Natural killer cell (primary cell): ENCODE measurements at regions not wholly inside any gene's neighbourhood (a gene's known extent, or its start where the extent isn't known, plus 50 kb on each side); places are given as distances from the start of the nearest gene placed in this dataset.

Experiments used
- ATAC-seq, 3 donors: fragments of 150-1000 bp in 2 of 3; fragments of 200-7000 bp in 1 of 3; cut with Tn5 transposase; 1 replicate in 1 of 3; 2 replicates in 2 of 3; pipeline ENCODE4 v1.10.0; 2021; ENCODE audit warnings: mild to moderate bottlenecking in 2 of 3, moderate library complexity in 2 of 3
- DNase-seq, 2 donors: peaks; one replicate each; pipeline versions ENCODE4 v3.0.0 to v3.0.0-alpha.2; 2013 to 2021; ENCODE audit warnings: mixed read lengths in 1 of 2
- H3K27ac ChIP-seq: one replicate; pipeline ENCODE4 v1.5.1; 2013; ENCODE audit warnings: mild to moderate bottlenecking, low read length
- H3K27me3 ChIP-seq: one replicate; pipeline ENCODE4 v1.6.1; 2013; ENCODE audit warnings: low read length; ENCODE audit not compliant: control insufficient read depth, insufficient read depth
- H3K36me3 ChIP-seq: one replicate; pipeline ENCODE4 v1.6.1; 2013; ENCODE audit warnings: low read length; ENCODE audit not compliant: control insufficient read depth, insufficient read depth
- H3K4me1 ChIP-seq: one replicate; pipeline ENCODE4 v1.6.1; 2013; ENCODE audit warnings: low read length; ENCODE audit not compliant: control insufficient read depth, insufficient read depth
- H3K4me3 ChIP-seq: one replicate; pipeline ENCODE4 v1.5.1; 2013; ENCODE audit warnings: low read length
- H3K9me3 ChIP-seq: one replicate; pipeline ENCODE4 v1.6.1; 2013; ENCODE audit warnings: low read length; ENCODE audit not compliant: control insufficient read depth, insufficient read depth
- H3K27ac Mint-ChIP-seq, 2 donors: one replicate each; pipeline ENCODE4 v1.8.0; 2022; ENCODE audit warnings: mild to moderate bottlenecking in 2 of 2, mixed read lengths in 2 of 2, moderate library complexity in 1 of 2
- H3K27me3 Mint-ChIP-seq, 2 donors: one replicate each; pipeline ENCODE4 v1.8.0; 2022; ENCODE audit warnings: low read depth in 2 of 2, mixed read lengths in 2 of 2
- H3K36me3 Mint-ChIP-seq: one replicate; pipeline ENCODE4 v1.8.0; 2022; ENCODE audit warnings: mixed read lengths
- H3K4me1 Mint-ChIP-seq, 2 donors: one replicate each; pipeline ENCODE4 v1.8.0; 2022; ENCODE audit warnings: mixed read lengths in 2 of 2
- H3K4me3 Mint-ChIP-seq: one replicate; pipeline ENCODE4 v1.8.0; 2022; ENCODE audit warnings: mild to moderate bottlenecking, moderate library complexity, mixed read lengths
- H3K9me3 Mint-ChIP-seq, 2 donors: one replicate each; pipeline ENCODE4 v1.8.0; 2022; ENCODE audit warnings: mixed read lengths in 2 of 2
- CTCF ChIP-seq: fragments of 200-600 bp; IDR thresholded peaks from one replicate; pipeline ENCODE4 v1.8.0; 2022; ENCODE audit warnings: antibody characterized with exemption
- WGBS: methylation state at CpG from one replicate; pipeline ENCODE4 v1.1.7; 2013; ENCODE audit warnings: missing lambda C conversion rate; ENCODE audit not compliant: insufficient coverage; 5-methylcytosine and 5-hydroxymethylcytosine counted together
- intact Hi-C: fragments of 100-400 bp; cut with micrococcal nuclease; formaldehyde crosslinking; loops from one replicate; pipeline ENCODE4 v1.14.2; 2022

DNA sequence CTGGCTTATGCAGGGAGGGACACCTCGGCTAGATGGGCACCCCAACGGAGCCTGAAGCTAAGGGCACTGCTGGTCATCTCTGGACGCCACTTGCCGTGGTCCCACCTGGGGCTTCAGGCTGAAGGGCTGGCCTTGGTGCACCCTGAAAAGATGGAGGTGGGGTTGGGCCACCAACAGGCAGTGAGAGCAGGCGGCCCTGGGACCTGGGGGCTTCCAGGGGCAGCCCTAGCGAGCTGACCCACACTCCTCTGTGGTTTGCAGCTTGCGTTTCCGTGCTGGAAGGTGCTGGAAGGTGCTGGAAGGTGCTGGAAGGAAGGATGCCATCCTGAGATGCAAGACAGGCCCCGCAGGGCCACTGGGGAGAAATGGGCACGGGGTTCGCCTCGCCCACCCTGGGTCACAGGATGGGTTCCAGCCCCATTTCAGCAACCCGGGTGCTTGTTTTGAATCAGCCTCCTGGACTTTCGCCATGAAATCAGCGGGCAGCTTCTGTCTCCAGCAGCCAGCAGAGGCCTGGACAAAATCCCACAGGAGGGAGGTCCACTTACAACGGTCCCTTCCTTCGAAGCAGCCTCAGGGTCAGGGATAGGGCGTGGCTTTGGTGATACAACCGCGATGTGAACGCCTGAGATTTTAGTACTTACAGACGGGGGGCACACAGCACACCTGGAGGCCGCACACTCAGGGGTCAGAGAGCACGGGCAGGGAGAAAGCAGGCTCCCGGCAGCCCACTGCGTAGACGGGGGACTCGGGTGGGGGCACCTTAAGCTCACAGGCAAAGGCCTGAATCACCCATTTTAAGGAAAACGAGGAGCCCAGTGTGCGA, 303.1 kb upstream of the IRX4 start:
- H3K27ac ChIP-seq: no peak overlapping the region
- Mint-ChIP-seq H3K27me3 (no peaks in the 10 kb centered on the region), H3K4me1 (no peaks in the 10 kb centered on the region), H3K4me3 (no peak overlapping the region), H3K9me3 (no peaks in the 10 kb centered on the region), H3K27ac (no peak overlapping the region), H3K36me3 (no peaks in the 10 kb centered on the region)
- H3K4me3 ChIP-seq: no peak overlapping the region
- H3K9me3 ChIP-seq: no peaks in the 10 kb centered on the region
- 85% methylated on average over 30 of the region's 30 CpGs for WGBS
- DNase-seq (no peak), ATAC-seq (no peak)
- intact Hi-C loops: no loop called here
- TF ChIP-seq CTCF: no peak
- H3K36me3 ChIP-seq: no peaks in the 10 kb centered on the region
- no peaks in the 10 kb centered on the region for H3K27me3 ChIP-seq
- no peaks in the 10 kb centered on the region for H3K4me1 ChIP-seq

GRCh38 chr5:2184563-2185540, 302.1 kb upstream of the IRX4 start:
- H3K27ac ChIP-seq: no peak overlapping the region
- Mint-ChIP-seq H3K36me3 (no peaks in the 10 kb centered on the region), H3K27ac (no peak overlapping the region), H3K4me1 (no peaks in the 10 kb centered on the region), H3K27me3 (no peaks in the 10 kb centered on the region), H3K4me3 (no peak overlapping the region), H3K9me3 (no peaks in the 10 kb centered on the region)
- TF ChIP-seq CTCF: no peak
- ATAC-seq: no peak
- H3K4me1 ChIP-seq: no peaks in the 10 kb centered on the region
- DNase-seq: no peak
- H3K9me3 ChIP-seq: no peaks in the 10 kb centered on the region
- H3K27me3 ChIP-seq: no peaks in the 10 kb centered on the region
- H3K4me3 ChIP-seq: no peak overlapping the region
- 87% methylated on average over 10 of the region's 12 CpGs for WGBS
- intact Hi-C loops: no loop called here
- no peaks in the 10 kb centered on the region for H3K36me3 ChIP-seq

GRCh38 chr5:2184026-2184366, 301.3 kb upstream of the IRX4 start:
- H3K27ac Mint-ChIP-seq: no peak overlapping the region
- intact Hi-C loops: no loop called here
- Histone ChIP-seq H3K36me3 (no peaks in the 10 kb centered on the region), H3K27me3 (no peaks in the 10 kb centered on the region), H3K4me1 (no peaks in the 10 kb centered on the region), H3K4me3 (no peak overlapping the region), H3K9me3 (no peaks in the 10 kb centered on the region), H3K27ac (no peak overlapping the region)
- no peak overlapping the region for H3K4me3 Mint-ChIP-seq
- ATAC-seq: no peak
- no peaks in the 10 kb centered on the region for H3K9me3 Mint-ChIP-seq
- no peaks in the 10 kb centered on the region for H3K4me1 Mint-ChIP-seq
- 44% methylated on average over 5 of the region's 5 CpGs for WGBS
- DNase-seq: no peak
- no peaks in the 10 kb centered on the region for H3K36me3 Mint-ChIP-seq
- no peak for TF ChIP-seq CTCF
- no peaks in the 10 kb centered on the region for H3K27me3 Mint-ChIP-seq
